HPDE6-E6E7 (cell line): ENCODE measurements at regions not wholly inside any gene's neighbourhood (a gene's known extent, or its start where the extent isn't known, plus 50 kb on each side); places are given as distances from the start of the nearest gene placed in this dataset.

Source experiments
- DNase-seq: peaks from one replicate; pipeline ENCODE4 v3.0.0; 2011; ENCODE audit warnings: missing footprints; ENCODE audit errors: extremely low spot score

DNA sequence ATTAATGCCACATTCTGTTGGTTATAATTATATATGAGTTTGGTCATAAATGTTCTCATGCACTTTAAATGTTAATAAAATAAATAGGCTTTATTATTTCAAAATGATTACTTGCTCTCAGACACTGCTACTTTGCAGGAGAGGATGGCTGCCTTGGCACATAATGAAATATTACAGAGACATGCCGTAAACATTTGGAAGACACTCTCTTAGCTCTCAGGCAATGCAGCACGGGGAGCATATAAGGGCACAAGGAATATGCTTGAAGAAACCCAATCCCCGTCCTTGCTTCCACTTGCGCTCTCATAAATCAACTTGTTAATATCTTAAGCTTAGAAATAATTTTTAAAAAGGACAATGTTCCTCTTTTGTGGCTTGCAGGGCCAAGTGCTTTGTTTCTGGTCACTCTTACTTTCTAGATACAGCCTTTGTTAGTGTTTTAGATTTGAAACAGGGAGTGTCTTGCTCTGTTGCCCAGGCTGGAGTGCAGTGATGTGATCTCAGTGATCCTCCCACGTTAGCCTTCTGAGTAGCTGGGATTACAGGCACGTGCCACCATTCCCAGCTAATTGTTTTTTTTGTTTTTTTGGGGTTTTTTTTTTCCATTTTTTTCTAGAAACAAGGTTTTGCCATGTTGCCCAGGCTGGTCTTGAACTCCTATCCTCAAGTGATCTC is 445.0 kb downstream of the SPRY1 start:
- DNase-seq = no peak

DNA sequence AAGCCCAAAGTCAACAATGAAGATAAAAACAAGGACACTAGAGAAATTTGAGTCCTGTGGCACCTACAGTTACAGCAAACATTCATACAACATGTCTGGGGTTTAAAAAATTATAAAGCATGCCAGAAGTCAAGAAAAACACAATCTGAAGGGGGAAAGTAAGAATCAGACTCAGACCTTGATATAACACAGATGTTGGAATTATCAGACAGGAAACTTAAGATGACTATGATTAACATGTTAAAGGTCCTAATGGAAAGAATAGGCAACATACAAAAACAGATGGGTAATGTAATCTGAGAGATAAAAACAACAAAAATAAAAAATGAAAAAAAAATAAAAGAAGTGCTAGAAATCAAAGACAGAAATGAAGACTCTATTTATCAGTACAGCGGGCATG is 446.5 kb downstream of the SPRY1 start:
- no peak for DNase-seq

DNA sequence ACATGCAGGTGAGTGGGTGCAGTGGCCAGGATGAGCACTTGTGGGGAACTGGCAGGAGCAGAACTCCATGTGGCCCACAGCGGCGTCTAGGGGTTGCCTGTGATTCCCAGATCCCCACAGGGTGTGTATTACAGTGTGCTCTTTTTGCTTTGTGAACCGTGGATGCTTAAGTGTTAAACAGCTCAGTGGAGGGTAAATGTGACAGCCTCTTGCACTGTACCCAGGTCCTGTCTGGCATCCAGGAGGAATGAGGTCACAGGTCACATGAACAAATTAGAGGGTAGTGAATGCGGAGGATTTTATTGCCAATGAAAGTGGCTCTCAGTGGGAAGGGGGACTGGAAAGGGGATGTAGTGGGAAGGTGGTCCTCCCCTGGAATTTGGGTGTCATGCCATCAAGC is 447.8 kb downstream of the SPRY1 start:
- DNase-seq = no peak

DNA sequence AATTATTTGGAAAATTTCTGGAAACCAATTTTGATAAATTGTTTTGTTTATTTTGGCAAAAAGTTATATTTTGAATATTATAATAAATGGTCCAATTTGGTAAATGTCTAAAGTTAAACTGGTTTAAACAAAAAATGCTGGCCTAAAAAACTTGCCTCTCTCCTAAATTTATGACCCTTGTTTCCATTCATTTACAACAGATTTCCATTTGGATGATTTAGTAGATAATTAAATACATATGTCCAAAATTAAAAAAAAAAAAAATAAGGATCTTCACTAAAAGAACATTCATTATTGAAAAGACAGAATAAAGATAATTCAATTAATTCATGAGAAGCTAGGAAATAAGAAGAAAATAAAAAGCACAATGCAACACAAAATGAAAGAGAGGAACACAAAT is 449.5 kb downstream of the SPRY1 start:
- no peak for DNase-seq

DNA sequence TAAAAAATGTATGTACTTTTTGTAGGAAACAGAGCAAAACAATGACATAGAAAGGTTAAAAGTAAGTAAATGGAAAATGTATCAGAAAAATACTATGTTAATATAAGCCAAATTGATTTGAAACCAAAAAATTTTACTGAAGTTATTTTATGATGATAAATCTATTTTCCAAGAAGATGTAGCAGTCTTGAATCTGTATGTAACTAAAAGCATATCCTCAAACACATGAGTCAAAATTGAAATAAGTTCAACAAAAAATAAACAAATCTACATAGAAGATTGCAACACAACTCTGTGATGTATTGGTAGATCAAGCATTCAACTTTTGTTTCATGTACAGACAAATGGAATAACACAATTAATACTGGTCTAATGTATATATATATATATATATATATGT is 450.0 kb downstream of the SPRY1 start:
- DNase-seq = no peak

DNA sequence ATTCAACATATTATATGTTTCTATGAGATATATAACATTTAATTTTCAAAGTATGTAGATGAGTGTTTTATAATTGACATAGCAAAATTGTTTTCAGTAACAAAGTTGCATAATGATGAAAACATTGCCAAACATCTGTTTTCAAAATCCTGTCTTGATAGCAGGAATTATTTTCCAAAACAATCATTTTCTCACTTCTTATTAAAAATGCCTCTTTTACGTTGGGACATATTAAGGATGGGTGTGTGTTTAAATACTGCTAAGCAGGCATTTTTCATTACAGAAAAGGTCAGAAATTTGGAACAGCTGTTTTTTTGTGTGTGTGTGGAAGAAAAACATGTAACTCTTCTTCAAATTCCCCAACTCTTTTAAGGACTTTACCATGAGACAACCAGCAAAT is 452.0 kb downstream of the SPRY1 start:
- DNase-seq = no peak

DNA sequence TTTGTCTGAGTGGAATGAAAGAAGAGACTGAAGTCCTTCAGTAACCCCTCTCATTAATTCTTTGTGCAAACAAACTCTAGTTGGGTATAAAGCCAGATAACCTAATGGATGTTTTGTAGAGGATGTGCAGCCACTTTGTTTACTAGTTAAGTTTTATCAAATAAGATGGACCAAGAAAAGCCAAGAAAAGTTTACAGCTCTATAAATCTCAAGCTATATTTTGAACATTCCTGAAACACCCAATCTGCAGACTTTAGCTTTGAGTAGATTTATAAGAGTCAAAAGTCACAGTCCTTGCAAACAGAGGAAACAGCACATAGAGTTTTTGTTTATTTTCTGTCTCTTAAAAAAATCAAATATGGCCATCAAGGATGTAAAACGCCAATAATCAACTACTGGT is 452.9 kb downstream of the SPRY1 start:
- no peak for DNase-seq

DNA sequence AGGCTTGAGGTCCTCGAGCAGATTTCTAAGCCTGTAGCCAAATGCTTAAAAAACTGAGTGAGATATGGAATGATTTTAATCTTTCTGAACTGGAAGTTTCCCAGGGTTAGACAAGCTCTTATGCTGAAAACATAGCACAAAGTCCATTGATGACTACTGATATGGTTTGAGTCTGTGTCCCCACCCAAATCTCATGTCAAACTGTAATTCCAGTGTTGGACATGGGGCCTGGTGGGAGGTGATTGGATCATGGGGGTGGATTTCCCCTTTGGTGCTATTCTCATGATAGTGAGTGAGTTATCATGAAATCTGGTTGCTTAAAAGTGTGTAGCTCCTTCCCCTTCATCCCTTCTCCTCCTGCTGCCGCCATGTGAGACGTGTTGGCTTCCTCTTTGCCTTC is 454.9 kb downstream of the SPRY1 start:
- no peak for DNase-seq

DNA sequence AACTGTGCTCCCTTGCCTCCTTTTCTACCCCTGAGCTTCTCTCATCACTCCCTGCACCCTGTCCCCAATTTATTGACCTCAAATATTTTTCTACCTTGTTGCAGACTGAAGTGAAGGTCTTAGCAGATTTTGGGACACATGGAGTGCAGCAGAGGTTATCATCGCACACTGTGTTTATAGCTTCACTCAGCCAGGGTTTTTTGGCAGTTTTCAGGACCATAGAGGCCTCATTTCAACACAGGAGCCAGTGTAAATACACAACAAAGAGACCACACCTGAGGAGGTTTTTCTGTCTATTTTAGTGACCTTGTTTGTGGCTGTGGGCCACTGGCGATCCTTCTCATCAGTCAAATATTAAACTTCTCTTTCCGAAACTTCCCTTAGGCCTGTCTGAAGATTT is 457.1 kb downstream of the SPRY1 start:
- DNase-seq = no peak

DNA sequence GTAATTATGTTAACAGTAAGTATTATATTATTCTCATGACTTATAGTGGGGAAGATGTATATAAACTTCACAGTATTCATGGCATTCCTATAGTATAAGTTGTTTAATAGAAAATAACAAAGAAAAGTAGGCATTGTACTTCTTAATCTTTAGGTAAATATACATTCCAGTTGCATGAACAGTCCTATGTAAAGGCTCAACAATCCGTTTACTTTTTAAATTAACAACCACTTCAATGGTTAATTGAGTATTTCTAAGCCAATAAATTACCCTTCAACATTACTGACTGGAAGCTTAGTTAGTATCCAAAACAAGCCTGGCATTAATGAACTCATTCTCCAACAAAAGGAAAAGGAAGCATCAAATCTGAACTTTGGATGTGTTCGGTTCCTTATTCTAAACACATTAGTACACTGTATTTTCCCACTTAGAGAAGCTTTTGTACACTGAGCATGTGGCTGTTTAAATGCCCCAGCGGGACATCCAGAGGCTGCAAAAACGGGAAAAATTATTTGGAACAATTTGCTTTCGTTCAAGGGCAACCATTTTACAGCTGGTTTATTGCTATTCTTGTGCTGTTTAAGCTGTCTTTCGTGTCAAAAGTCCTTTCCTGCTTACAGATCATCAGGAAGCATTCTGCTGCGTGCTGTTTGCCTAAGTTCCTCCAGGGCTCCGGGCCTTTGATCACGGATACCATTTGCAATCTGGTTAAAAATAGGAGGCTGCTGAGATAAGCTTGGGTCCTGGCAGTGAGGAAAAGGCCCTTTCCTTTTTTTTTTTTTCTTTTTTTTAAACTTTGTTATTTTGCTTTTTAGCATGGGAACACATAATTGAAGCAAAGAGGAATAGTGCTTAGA is 460.3 kb downstream of the SPRY1 start:
- no peak for DNase-seq

DNA sequence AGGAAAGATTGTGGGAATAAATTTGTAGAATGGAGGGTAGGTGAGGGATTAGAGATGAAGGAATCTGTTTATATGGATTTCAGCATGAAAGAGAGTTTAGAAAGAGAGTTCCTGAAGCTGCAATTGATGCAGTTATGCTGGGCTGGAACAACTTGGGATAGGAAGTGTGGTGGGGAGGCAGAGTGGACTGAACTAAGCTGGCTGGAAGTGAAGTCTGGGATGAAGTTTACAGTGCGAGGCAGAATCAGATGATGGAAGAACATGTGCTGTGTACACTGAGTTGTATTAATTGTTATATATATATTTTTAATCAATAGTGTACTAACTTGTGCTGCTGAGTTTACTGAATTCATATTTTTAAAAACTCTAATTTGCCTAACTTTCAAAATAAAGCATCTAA is 461.9 kb downstream of the SPRY1 start:
- no peak for DNase-seq

DNA sequence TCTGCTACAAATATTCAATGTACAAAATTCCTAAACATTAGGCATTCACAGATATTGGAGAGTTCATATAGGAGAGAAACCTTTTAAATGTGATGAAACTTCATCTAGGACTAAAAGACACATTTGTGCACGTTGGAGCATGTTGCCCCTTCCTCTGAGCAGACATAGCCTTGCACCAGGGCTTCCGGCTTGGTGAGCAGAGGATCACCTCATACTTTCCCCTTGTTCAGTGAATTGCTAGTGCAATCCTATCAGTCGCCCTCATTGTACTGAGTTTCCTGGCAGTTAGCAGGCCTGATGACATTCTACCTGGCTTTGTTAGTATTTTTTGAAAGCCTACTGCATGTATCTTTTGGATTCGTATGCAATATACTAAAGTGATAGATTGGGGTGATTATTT is 466.2 kb downstream of the SPRY1 start:
- DNase-seq = no peak

DNA sequence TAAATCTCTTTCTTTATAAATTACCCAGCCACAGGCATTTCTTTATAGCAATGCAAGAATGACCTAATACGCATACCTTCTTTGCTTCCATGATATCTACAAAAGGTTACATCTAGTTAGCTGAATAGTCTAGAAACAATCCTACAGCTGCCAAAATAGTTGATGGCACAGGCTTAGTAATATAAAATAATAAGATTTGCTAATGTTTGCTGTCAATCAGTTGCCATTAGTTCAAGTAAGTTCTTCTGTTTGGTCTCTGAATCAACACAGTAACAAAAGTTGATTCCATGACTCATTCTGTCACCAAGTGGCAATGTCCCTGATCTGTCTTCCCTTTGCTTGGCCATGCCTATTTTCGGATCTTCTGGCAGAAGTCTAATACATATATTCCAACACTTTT is 470.2 kb downstream of the SPRY1 start:
- DNase-seq = no peak

DNA sequence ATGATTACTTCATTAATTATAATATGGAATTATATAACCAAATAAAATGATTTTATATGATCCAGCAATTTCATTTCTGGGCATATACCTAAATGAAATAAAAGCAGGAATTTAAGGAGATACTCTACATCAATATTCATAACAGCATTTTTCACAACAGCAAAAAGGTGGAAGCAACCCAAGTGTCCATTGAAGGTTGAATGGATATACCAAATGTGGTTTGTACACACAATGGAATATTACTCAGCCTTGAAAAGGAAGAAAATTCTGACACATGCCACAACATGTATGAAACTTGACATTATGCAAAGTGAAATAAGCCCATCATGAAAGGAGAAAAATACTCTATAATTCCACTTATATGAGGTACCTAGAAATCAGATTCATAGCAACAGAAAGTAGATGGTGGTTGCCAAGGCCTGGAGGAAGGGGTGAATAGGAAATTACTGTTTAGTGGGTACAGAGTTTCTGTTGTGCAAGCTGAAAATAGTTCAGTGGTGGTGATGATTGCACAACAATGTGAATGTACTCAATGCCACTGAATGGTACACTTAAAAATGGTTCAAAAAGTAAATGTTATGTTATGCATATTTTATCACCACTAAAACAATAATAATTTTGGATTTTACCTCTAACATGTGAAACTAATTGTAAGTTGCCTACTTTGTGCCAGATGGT is 471.5 kb downstream of the SPRY1 start:
- DNase-seq = no peak

DNA sequence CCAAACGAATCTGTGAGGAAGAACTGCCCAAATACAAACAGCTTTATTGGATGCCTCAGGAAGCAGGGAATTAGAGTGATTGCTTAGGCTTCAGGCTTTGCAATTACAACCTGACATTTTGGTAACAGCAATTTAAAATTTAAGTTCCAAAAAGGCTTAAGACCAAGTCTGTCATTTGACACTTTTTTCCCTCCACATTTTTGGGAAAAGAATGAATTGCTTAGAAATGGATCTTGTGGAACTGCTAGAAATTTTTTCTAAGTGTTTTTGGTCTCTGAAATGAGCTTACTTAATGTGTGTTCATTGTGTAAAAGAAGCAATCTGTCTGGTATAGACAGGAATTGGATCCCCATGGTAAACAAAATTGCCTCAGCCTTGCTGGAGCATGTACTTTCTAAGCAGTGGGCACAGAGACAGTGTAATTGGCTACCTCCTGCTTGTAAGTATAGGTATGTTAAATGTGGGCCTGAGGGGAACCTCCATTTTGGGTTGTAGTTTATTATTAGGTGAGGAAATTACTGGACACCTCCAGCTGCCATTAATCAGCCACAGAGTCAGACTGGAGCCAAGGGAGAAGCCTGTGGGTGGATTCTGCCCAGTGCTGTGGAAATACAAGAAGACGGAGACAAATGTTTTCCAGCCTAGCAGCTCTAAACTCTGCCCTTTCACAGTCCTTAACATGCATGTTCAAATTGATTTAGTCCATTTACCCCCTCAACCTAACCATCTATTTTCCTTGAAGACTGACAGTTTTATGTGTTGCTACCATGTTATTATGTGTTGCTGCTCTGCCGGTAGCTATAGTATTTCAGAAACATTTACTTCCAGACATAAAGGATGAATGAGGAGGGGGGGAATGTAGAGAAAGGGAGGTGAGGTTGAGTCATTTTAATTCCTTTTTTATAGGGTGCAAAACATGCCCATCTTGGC is 473.0 kb downstream of the SPRY1 start:
- no peak for DNase-seq

DNA sequence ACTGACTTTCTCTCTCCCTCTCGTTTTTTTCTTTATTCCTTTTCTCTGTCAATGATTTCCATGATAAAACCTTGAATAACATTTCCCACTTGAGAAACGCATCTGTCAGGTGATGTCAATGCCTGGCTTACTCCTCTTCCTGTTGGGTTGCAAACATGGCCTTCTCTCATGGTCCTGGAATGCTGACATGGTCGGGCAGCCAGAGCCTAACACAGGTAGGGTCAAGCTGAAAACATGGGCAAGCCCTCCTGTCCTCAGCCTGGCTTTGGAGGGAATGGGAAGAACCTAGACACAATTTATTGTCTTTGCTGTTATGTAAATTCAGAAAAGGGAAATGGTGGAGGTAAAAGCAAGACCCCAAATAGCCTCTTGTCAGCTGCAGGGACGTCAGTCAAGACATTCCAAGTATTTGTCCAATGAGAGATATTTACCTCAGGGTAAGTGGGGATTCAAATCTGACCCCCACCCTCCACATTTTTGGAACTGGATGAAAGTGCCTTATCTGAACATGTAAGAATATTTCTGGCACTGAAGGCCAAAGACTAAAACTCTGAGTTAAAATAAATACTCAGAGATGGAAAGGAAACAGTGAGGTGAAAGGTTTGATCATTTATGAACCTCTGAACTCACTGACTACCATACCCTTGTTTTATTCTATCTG is 473.8 kb downstream of the SPRY1 start:
- DNase-seq = no peak

DNA sequence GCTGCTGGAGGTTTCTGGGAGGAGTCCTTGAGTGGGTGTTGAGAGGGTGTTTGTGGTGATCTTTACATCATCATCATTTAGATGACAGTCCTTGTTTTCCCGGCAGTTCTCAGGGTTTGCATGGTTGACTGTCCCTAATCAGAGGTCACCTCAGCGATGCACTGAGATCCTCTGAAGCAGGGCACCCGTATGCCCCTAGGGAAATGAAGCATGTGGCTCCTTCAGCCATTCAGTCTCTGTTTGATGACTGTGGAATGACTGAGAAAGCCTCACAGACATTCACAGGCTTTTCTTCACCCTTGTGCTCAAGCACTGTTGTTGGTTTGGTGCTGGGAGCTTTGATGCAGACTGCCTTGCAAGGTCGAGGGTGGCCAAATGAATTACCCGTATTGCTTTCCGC is 474.7 kb downstream of the SPRY1 start:
- no peak for DNase-seq

DNA sequence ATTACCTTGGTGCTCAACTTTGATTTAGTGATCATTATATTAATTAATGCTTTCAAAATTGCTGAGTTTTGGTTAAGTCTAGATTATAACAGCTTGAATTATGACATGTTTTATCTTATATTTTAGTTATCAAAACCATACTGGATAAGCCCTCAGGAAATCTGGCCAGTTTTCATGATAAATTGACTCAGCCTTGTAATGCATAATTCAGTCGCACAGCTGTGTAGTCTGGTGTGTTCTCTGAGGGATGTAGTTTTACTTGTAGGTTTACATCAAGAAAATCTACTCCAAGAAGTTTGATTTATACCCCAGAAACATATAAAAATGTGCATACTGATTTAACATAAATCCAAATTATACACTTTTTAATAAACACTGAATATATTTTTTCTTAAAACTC is 477.5 kb downstream of the SPRY1 start:
- DNase-seq = no peak

DNA sequence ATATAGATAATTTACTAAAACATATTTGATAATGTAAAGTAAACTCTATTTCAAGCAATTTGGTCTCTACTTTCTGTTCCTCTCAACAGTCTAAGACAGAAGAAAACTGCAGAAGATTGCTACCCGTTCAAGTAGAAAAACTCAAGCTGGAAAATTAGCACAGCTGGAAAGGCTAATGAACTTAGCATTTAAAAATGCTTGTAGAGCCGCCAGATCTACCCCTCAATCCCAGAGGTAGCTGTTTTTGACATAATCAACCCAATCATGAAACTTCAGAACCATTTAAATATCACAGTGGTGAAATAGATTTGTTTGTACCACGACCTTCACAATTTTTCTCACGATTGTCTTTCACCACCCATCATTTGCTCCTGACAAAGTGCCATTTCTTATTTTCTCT is 479.5 kb downstream of the SPRY1 start:
- DNase-seq = no peak

DNA sequence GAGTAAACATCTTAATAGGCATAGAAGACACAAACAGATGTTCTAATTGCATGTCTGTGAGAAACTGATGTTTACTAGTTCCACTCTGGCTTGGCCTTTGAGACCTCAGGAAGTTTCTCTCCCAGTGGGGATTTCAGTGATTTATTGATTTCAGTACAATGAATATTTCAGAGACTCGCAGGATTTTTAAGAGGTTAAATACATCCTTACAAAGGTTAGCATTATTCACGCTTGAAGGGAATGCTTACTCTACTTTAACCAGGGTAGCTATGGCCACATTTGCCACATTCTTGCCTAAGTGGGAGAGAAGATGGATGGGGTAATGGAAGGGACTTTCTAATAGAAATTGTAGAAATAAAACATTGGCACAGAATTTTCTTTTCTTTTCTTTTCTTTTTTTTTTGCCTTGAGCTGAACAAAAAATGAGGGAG is 480.1 kb downstream of the SPRY1 start:
- DNase-seq = no peak

DNA sequence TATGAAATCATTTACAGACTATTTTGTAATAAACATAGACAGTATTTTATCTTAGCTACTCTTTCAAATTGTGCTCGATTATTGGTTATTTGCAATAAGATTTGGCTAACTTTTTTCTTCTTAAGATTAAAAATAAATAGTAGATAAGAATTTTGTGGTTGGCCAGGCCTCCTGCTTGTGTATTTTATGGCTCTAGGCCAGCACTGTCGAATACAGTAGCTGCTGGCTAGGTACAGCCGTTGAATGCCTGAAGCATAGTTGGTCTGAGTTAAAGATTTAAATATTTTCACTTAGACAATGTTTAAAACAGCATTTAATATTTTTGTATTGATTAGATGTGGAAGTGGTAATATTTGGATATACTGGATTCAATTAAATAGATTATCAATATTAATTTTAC is 481.0 kb downstream of the SPRY1 start:
- no peak for DNase-seq
